K562 (cell line): ENCODE measurements at regions not wholly inside any gene's neighbourhood (a gene's known extent, or its start where the extent isn't known, plus 50 kb on each side); places are given as distances from the start of the nearest gene placed in this dataset.

Source experiments
- ATAC-seq: fragments of 200-7000 bp; cut with Tn5 transposase; 3 replicates; pipeline ENCODE4 v1.9.1; 2020; ENCODE audit warnings: moderate library complexity
- BruUV-seq: library from RNA; stranded (reverse); fragments of 400-500 nt; replicated peaks from 2 replicates; lab custom pipeline; 2021; lab: Mats Ljungman, UMichigan
- CTCF ChIA-PET: fragments of 300-600 bp; formaldehyde crosslinking; extraction: SDS; loops from one replicate; lab custom pipeline; 2021; ENCODE audit warnings: low intra/inter-chr PET ratio; lab: Yijun Ruan, JAX
- POLR2A ChIA-PET: fragments of 300-600, 350-650 bp; sonication (Branson Sonifier 250); formaldehyde crosslinking; extraction: SDS; loops from one replicate; lab custom pipeline; 2021; ENCODE audit warnings: antibody characterized with exemption, inconsistent platforms; lab: Yijun Ruan, JAX
- DNase-seq, 4 experiments: peaks; one replicate each; pipeline versions ENCODE4 v3.0.0 to v3.0.0-alpha.2; 2011 to 2018; ENCODE audit warnings: low spot score in 3 of 4, mixed read lengths in 3 of 4; ENCODE audit errors: extremely low read depth in 1 of 4
- FAIRE-seq: peaks from 2 replicates; lab custom pipeline; 2011; peaks lifted over from hg19 to GRCh38; lab: Jason Lieb, UNC
- H2AFZ ChIP-seq: 2 replicates; pipeline ENCODE4 v1.6.0; 2011; ENCODE audit warnings: low read depth, low read length, control low read depth, inconsistent platforms
- H3K27ac ChIP-seq: fragments of 200-600 bp; 3 replicates; pipeline ENCODE4 v1.8.0; 2011; ENCODE audit warnings: low read depth, mild to moderate bottlenecking, control low read depth, inconsistent platforms, low read length, moderate library complexity, mixed read lengths; ENCODE audit errors: extremely low read depth
- H3K27me3 ChIP-seq, 2 experiments: fragments of 300-600 bp in 1 of 2; 2 replicates in 1 of 2; 3 replicates in 1 of 2; pipeline versions ENCODE4 v1.6.0 to v1.8.0; 2011; ENCODE audit warnings: inconsistent platforms in 2 of 2, low read length in 2 of 2, mild to moderate bottlenecking in 1 of 2, mixed read lengths in 1 of 2, moderate library complexity in 1 of 2; ENCODE audit not compliant: control insufficient read depth in 2 of 2, insufficient read depth in 2 of 2
- H3K36me3 ChIP-seq: fragments of 300-600 bp; 3 replicates; pipeline ENCODE4 v1.8.0; 2011; ENCODE audit warnings: mild to moderate bottlenecking, low read length, inconsistent platforms; ENCODE audit not compliant: control insufficient read depth, insufficient read depth
- H3K4me1 ChIP-seq, 2 experiments: fragments of 200-600 bp in 1 of 2; replicated peaks in 1 of 2; 2 replicates in 1 of 2; 3 replicates in 1 of 2; pipeline versions ENCODE4 v1.5.1 to v1.8.0; 2011; ENCODE audit warnings: inconsistent platforms in 2 of 2, low read length in 2 of 2, mild to moderate bottlenecking in 1 of 2, mixed read lengths in 1 of 2, moderate library complexity in 1 of 2; ENCODE audit not compliant: control insufficient read depth in 2 of 2, insufficient read depth in 2 of 2
- H3K4me2 ChIP-seq: 2 replicates; pipeline ENCODE4 v1.6.1; 2011; ENCODE audit warnings: low read length, control low read depth, inconsistent platforms, mixed read lengths; ENCODE audit not compliant: insufficient read depth
- H3K4me3 ChIP-seq: fragments of 200-600 bp; sonication (generic), shearing (Covaris generic); 2 replicates; pipeline ENCODE4 v1.5.1; 2016; ENCODE audit warnings: control low read depth, inconsistent platforms
- H3K79me2 ChIP-seq: fragments of 200-600 bp; 3 replicates; pipeline ENCODE4 v1.8.0; 2011; ENCODE audit warnings: low read length, inconsistent platforms; ENCODE audit not compliant: control insufficient read depth, insufficient read depth
- H3K9ac ChIP-seq, 2 experiments: 2 replicates each; pipeline versions ENCODE4 v1.6.0 to v1.6.1; 2011; ENCODE audit warnings: low read depth in 2 of 2, low read length in 2 of 2, control low read depth in 1 of 2, inconsistent platforms in 1 of 2, mild to moderate bottlenecking in 1 of 2, mixed read lengths in 1 of 2; ENCODE audit not compliant: insufficient read depth in 1 of 2
- H3K9me1 ChIP-seq: one replicate; pipeline ENCODE4 v1.6.0; 2011; ENCODE audit warnings: inconsistent platforms, mild to moderate bottlenecking, low read length, moderate library complexity; ENCODE audit not compliant: control insufficient read depth, insufficient read depth
- H3K9me3 ChIP-seq: replicated peaks from 2 replicates; pipeline ENCODE4 v1.5.1; 2011; ENCODE audit warnings: low read depth, low read length, inconsistent platforms; ENCODE audit not compliant: control insufficient read depth, insufficient read depth
- H4K20me1 ChIP-seq: replicated peaks from 2 replicates; pipeline ENCODE4 v1.6.1; 2011; ENCODE audit warnings: low read length, inconsistent platforms, mixed read lengths; ENCODE audit not compliant: control insufficient read depth, insufficient read depth
- NCOR1 ChIP-seq: fragments of 450-650 bp; IDR thresholded peaks from 2 replicates; pipeline ENCODE4 v1.6.1; 2016; ENCODE audit warnings: mild to moderate bottlenecking, moderate library complexity
- NONO ChIP-seq, 2 experiments: fragments of 200-400 bp in 1 of 2; fragments of 450-650 bp in 1 of 2; formaldehyde crosslinking in 1 of 2; IDR thresholded peaks; 2 replicates each; pipeline ENCODE4 v1.6.1; 2017; ENCODE audit warnings: low read depth in 2 of 2, mild to moderate bottlenecking in 2 of 2, moderate library complexity in 2 of 2, low read length in 1 of 2
- TARDBP ChIP-seq: fragments of 450-650 bp; IDR thresholded peaks from 2 replicates; pipeline ENCODE4 v1.6.1; 2016
- ZNF785 ChIP-seq: fragments of 250-450 bp; sonication (Bioruptor Pico); IDR thresholded peaks from 2 replicates; pipeline ENCODE4 v1.4.0; 2020; ENCODE audit warnings: mild to moderate bottlenecking
- ZSCAN32 ChIP-seq: fragments of 450-650 bp; formaldehyde crosslinking; IDR thresholded peaks from 2 replicates; pipeline ENCODE4 v1.4.0; 2020; ENCODE audit warnings: mild to moderate bottlenecking, moderate library complexity
- WGBS: fragments of 100-300 bp; shearing (Covaris generic); methylation state at CpG from one replicate; pipeline ENCODE4 v1.1.6; 2016; ENCODE audit warnings: low coverage, mixed read lengths; ENCODE audit not compliant: insufficient coverage; ENCODE audit errors: missing lambda C conversion rate; 5-methylcytosine and 5-hydroxymethylcytosine counted together
- in situ Hi-C: fragments of 300-500 bp; cut with MboI; formaldehyde crosslinking; loops from 4 replicates; pipeline ENCODE4 v1.15.0; 2018; ENCODE audit warnings: inconsistent platforms, mixed read lengths
- intact Hi-C: fragments of 100-400 bp; cut with micrococcal nuclease; formaldehyde crosslinking; loops from 2 replicates; pipeline ENCODE4 v1.14.2; 2022
- TF ChIP-seq, protein P1 (sequence below): fragments of 450-650 bp; IDR thresholded peaks from 2 replicates; pipeline ENCODE4 v1.6.1; 2017; ENCODE audit warnings: antibody characterized with exemption, mild to moderate bottlenecking
- TF ChIP-seq, protein P2 (sequence below): fragments of 250-450 bp; sonication (Bioruptor Pico); IDR thresholded peaks from 2 replicates; pipeline ENCODE4 v1.5.0; 2022; ENCODE audit warnings: mild to moderate bottlenecking
- TF ChIP-seq, protein P3 (sequence below): sonication (generic); formaldehyde crosslinking; IDR thresholded peaks from 2 replicates; pipeline ENCODE4 v1.4.0; 2020; ENCODE audit warnings: mild to moderate bottlenecking, missing genetic modification reagents
- TF ChIP-seq, protein P4 (sequence below): fragments of 250-450 bp; sonication (Bioruptor Pico); IDR thresholded peaks from 2 replicates; pipeline ENCODE4 v1.4.0; 2020; ENCODE audit warnings: mild to moderate bottlenecking, moderate library complexity, borderline replicate concordance

DNA sequence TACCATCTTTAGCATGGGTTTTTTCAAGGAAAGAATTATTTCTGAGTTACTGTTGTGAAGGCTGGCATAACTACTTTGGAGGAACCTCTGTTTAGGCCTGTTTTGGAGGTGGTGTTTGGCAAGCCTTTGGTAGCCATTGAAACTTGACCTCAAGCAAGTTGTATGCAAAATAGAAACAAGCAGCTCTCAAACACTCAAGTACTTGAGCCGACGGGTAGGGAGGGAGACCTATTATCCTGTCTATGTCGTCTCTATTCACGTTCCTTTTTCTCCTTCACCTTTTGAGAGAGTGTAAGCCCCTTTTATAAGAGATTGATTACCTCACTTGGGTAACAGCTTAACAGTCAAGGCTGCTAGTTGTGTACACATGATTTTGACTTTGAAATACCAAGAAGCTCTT is 878.3 kb upstream of the CXADR start (continued):
- TF ChIP-seq, protein P1, sequence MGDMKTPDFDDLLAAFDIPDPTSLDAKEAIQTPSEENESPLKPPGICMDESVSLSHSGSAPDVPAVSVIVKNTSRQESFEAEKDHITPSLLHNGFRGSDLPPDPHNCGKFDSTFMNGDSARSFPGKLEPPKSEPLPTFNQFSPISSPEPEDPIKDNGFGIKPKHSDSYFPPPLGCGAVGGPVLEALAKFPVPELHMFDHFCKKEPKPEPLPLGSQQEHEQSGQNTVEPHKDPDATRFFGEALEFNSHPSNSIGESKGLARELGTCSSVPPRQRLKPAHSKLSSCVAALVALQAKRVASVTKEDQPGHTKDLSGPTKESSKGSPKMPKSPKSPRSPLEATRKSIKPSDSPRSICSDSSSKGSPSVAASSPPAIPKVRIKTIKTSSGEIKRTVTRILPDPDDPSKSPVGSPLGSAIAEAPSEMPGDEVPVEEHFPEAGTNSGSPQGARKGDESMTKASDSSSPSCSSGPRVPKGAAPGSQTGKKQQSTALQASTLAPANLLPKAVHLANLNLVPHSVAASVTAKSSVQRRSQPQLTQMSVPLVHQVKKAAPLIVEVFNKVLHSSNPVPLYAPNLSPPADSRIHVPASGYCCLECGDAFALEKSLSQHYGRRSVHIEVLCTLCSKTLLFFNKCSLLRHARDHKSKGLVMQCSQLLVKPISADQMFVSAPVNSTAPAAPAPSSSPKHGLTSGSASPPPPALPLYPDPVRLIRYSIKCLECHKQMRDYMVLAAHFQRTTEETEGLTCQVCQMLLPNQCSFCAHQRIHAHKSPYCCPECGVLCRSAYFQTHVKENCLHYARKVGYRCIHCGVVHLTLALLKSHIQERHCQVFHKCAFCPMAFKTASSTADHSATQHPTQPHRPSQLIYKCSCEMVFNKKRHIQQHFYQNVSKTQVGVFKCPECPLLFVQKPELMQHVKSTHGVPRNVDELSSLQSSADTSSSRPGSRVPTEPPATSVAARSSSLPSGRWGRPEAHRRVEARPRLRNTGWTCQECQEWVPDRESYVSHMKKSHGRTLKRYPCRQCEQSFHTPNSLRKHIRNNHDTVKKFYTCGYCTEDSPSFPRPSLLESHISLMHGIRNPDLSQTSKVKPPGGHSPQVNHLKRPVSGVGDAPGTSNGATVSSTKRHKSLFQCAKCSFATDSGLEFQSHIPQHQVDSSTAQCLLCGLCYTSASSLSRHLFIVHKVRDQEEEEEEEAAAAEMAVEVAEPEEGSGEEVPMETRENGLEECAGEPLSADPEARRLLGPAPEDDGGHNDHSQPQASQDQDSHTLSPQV, result no peak
- TF ChIP-seq ZSCAN32 (CRISPR knock-in tag) (no peak), TARDBP (no peak)

DNA sequence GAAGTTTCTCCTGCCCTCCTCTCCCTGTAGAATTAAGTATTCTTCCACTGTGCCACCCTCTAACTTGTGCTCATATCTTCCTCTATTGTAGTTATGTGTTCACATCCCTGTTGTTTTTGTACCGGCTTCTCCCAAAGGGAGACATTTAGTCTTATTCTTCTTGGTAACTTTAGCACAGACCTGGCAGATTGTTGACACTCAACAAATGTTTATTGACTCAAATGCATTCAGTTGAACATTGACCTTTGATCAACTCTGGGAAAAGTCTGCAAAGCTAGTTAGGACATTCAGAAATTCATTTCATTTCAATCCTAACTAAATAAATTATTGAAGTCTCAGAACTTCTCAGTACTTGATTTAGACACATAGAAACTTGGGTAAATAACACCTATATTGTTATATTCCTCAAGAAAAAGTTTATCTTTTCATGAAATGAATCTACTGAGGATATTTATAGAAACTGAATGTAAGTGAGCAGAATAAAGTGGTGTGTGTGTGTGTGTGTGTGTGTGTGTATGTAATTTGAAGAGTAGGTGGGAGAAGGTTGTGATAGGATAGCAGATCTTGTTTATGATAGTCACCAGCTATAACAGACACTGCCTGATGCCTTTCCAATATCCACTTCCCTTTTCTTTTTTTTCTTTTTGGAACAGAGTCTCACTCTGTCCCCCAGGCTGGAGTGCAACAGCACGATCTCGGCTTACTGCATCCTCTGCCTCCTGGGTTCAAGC is 872.4 kb upstream of the CXADR start:
- H3K27me3 ChIP-seq, result no peaks in the 10 kb centered on the region
- WGBS, result 0% methylated on average over 3 of the region's 3 CpGs
- intact Hi-C loops, result no loop called here
- no peak overlapping the region for H3K27ac ChIP-seq
- no peaks in the 10 kb centered on the region for H3K4me1 ChIP-seq
- no peak overlapping the region for H3K4me3 ChIP-seq
- in situ Hi-C loops, result no loop called here
- no TSS peak for BruUV-seq
- no peak for ATAC-seq
- H4K20me1 ChIP-seq, result no peaks in the 10 kb centered on the region
- ChIA-PET POLR2A (no interaction called here), CTCF (no interaction called here)
- H3K9me1 ChIP-seq, result no peaks in the 10 kb centered on the region
- H3K4me2 ChIP-seq, result no peak overlapping the region
- FAIRE-seq, result no peak
- H3K79me2 ChIP-seq, result no peaks in the 10 kb centered on the region
- H3K9me3 ChIP-seq, result no peaks in the 10 kb centered on the region; the same call in 1 of the 2 replicates
- H2AFZ ChIP-seq, result no peak overlapping the region
- no peaks in the 10 kb centered on the region for H3K36me3 ChIP-seq
- H3K9ac ChIP-seq, result no peak overlapping the region
- DNase-seq, result no peak
- TF ChIP-seq NONO (IDR thresholded peaks at IDR 0.05; ENCODE audit: low read depth in 2 of 2, low read length in 1 of 2) (no peak), NCOR1 (no peak), ZNF785 (CRISPR knock-in tag) (no peak)
- TF ChIP-seq, protein P2, sequence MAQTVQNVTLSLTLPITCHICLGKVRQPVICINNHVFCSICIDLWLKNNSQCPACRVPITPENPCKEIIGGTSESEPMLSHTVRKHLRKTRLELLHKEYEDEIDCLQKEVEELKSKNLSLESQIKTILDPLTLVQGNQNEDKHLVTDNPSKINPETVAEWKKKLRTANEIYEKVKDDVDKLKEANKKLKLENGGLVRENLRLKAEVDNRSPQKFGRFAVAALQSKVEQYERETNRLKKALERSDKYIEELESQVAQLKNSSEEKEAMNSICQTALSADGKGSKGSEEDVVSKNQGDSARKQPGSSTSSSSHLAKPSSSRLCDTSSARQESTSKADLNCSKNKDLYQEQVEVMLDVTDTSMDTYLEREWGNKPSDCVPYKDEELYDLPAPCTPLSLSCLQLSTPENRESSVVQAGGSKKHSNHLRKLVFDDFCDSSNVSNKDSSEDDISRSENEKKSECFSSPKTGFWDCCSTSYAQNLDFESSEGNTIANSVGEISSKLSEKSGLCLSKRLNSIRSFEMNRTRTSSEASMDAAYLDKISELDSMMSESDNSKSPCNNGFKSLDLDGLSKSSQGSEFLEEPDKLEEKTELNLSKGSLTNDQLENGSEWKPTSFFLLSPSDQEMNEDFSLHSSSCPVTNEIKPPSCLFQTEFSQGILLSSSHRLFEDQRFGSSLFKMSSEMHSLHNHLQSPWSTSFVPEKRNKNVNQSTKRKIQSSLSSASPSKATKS (CRISPR knock-in tag), result no peak
- TF ChIP-seq, protein P3, sequence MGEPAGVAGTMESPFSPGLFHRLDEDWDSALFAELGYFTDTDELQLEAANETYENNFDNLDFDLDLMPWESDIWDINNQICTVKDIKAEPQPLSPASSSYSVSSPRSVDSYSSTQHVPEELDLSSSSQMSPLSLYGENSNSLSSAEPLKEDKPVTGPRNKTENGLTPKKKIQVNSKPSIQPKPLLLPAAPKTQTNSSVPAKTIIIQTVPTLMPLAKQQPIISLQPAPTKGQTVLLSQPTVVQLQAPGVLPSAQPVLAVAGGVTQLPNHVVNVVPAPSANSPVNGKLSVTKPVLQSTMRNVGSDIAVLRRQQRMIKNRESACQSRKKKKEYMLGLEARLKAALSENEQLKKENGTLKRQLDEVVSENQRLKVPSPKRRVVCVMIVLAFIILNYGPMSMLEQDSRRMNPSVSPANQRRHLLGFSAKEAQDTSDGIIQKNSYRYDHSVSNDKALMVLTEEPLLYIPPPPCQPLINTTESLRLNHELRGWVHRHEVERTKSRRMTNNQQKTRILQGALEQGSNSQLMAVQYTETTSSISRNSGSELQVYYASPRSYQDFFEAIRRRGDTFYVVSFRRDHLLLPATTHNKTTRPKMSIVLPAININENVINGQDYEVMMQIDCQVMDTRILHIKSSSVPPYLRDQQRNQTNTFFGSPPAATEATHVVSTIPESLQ (CRISPR knock-in tag), result no peak
- TF ChIP-seq, protein P4, sequence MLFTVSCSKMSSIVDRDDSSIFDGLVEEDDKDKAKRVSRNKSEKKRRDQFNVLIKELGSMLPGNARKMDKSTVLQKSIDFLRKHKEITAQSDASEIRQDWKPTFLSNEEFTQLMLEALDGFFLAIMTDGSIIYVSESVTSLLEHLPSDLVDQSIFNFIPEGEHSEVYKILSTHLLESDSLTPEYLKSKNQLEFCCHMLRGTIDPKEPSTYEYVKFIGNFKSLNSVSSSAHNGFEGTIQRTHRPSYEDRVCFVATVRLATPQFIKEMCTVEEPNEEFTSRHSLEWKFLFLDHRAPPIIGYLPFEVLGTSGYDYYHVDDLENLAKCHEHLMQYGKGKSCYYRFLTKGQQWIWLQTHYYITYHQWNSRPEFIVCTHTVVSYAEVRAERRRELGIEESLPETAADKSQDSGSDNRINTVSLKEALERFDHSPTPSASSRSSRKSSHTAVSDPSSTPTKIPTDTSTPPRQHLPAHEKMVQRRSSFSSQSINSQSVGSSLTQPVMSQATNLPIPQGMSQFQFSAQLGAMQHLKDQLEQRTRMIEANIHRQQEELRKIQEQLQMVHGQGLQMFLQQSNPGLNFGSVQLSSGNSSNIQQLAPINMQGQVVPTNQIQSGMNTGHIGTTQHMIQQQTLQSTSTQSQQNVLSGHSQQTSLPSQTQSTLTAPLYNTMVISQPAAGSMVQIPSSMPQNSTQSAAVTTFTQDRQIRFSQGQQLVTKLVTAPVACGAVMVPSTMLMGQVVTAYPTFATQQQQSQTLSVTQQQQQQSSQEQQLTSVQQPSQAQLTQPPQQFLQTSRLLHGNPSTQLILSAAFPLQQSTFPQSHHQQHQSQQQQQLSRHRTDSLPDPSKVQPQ, result no peak
